BJ (cell line): ENCODE measurements at regions not wholly inside any gene's neighbourhood (a gene's known extent, or its start where the extent isn't known, plus 50 kb on each side); places are given as distances from the start of the nearest gene placed in this dataset.

Source experiments
- CTCF ChIA-PET: fragments of 350-600 bp; formaldehyde crosslinking; extraction: SDS; loops from one replicate; lab custom pipeline; 2021; ENCODE audit warnings: antibody characterized with exemption, inconsistent platforms; lab: Yijun Ruan, JAX
- POLR2A ChIA-PET: fragments of 300-600 bp; sonication (Branson Sonifier 250); formaldehyde crosslinking; extraction: SDS; loops from one replicate; lab custom pipeline; 2021; ENCODE audit warnings: antibody characterized with exemption; lab: Charles Lee
- DNase-seq: peaks from one replicate; pipeline ENCODE4 v3.0.0-alpha.2; 2011; ENCODE audit warnings: low read depth
- H3K27me3 ChIP-seq: 2 replicates; pipeline ENCODE4 v1.6.0; 2011; ENCODE audit warnings: low read length; ENCODE audit not compliant: control insufficient read depth, insufficient read depth
- H3K36me3 ChIP-seq: 2 replicates; pipeline ENCODE4 v1.5.1; 2011; ENCODE audit warnings: low read length; ENCODE audit not compliant: control insufficient read depth, insufficient read depth
- H3K4me3 ChIP-seq: 2 replicates; pipeline ENCODE4 v1.5.1; 2011; ENCODE audit warnings: low read depth, mild to moderate bottlenecking, control low read depth, low read length
- CTCF ChIP-seq: IDR thresholded peaks from 2 replicates; pipeline ENCODE4 v1.5.1; 2011; ENCODE audit warnings: low read depth, mild to moderate bottlenecking, control low read depth, inconsistent platforms, low read length, moderate library complexity; ENCODE audit not compliant: insufficient read depth

GRCh38 chr4:96676754-96677435 is 837.0 kb downstream of the PDHA2 start:
- POLR2A ChIA-PET: no interaction called here
- CTCF ChIA-PET: no interaction called here
- TF ChIP-seq CTCF: no peak
- DNase-seq: no peak
- H3K36me3 ChIP-seq: no peaks in the 10 kb centered on the region
- no peaks in the 10 kb centered on the region for H3K27me3 ChIP-seq
- no peak overlapping the region for H3K4me3 ChIP-seq

- DNase-seq: no peak
- POLR2A ChIA-PET: no interaction called here
- CTCF ChIA-PET: no interaction called here
- Histone ChIP-seq H3K4me3 (no peak overlapping the region), H3K36me3 (no peaks in the 10 kb centered on the region), H3K27me3 (no peaks in the 10 kb centered on the region)
- TF ChIP-seq CTCF: no peak
Observed at GRCh38 chr4:96677499-96677898, 837.6 kb downstream of the PDHA2 start.

GRCh38 chr4:96681218-96681617 is 841.3 kb downstream of the PDHA2 start:
- ChIA-PET CTCF (no interaction called here), POLR2A (no interaction called here)
- TF ChIP-seq CTCF: no peak
- Histone ChIP-seq H3K27me3 (no peaks in the 10 kb centered on the region), H3K36me3 (no peaks in the 10 kb centered on the region), H3K4me3 (no peak overlapping the region)
- DNase-seq: no peak

GRCh38 chr4:96685691-96686090 is 845.8 kb downstream of the PDHA2 start:
- no peak overlapping the region for H3K4me3 ChIP-seq
- no peaks in the 10 kb centered on the region for H3K36me3 ChIP-seq
- no peak for DNase-seq
- ChIA-PET POLR2A (no interaction called here), CTCF (no interaction called here)
- no peak for TF ChIP-seq CTCF
- H3K27me3 ChIP-seq: no peaks in the 10 kb centered on the region

GRCh38 chr4:96691521-96691920 is 851.6 kb downstream of the PDHA2 start:
- Histone ChIP-seq H3K4me3 (no peak overlapping the region), H3K27me3 (no peaks in the 10 kb centered on the region), H3K36me3 (no peaks in the 10 kb centered on the region)
- POLR2A ChIA-PET: no interaction called here
- CTCF ChIA-PET: no interaction called here
- TF ChIP-seq CTCF: no peak
- DNase-seq: no peak
